Caco-2 (cell line): ENCODE measurements at regions not wholly inside any gene's neighbourhood (a gene's known extent, or its start where the extent isn't known, plus 50 kb on each side); places are given as distances from the start of the nearest gene placed in this dataset.

ENCODE experiments used
- BruUV-seq: library from RNA; stranded (reverse); fragments of 400-500 nt; replicated peaks from 2 replicates; lab custom pipeline; 2021; lab: Mats Ljungman, UMichigan
- CTCF ChIA-PET: fragments of 300-600 bp; sonication (Branson Sonifier 250); formaldehyde crosslinking; loops from one replicate; lab custom pipeline; 2022; ENCODE audit warnings: antibody characterized with exemption; lab: Charles Lee
- POLR2A ChIA-PET: fragments of 300-600 bp; sonication (Branson Sonifier 250); formaldehyde crosslinking; loops from one replicate; lab custom pipeline; 2022; ENCODE audit warnings: antibody characterized with exemption; lab: Charles Lee
- DNase-seq, 2 experiments: peaks; one replicate each; pipeline versions ENCODE4 v3.0.0 to v3.0.0-alpha.2; 2020 to 2022
- H3K27me3 ChIP-seq: replicated peaks from 2 replicates; pipeline ENCODE4 v1.6.0; 2011; ENCODE audit warnings: low read length; ENCODE audit not compliant: control insufficient read depth, insufficient read depth
- H3K36me3 ChIP-seq: 2 replicates; pipeline ENCODE4 v1.5.1; 2011; ENCODE audit warnings: low read length; ENCODE audit not compliant: control insufficient read depth, insufficient read depth
- H3K4me1 ChIP-seq: fragments of 250-450 bp; sonication (Bioruptor Pico); 2 replicates; pipeline ENCODE4 v1.5.1; 2020; ENCODE audit warnings: mild to moderate bottlenecking
- H3K4me3 ChIP-seq: 2 replicates; pipeline ENCODE4 v1.5.1; 2011; ENCODE audit warnings: low read depth, mild to moderate bottlenecking, control low read depth, low read length
- H3K9me3 ChIP-seq: fragments of 250-450 bp; sonication (Bioruptor Pico); 2 replicates; pipeline ENCODE4 v1.5.1; 2020; ENCODE audit warnings: mild to moderate bottlenecking, moderate library complexity
- H3K27ac Mint-ChIP-seq: one replicate; pipeline ENCODE4 v1.8.0; 2022; ENCODE audit warnings: mixed read lengths; ENCODE audit not compliant: unreplicated experiment
- H3K27me3 Mint-ChIP-seq: one replicate; pipeline ENCODE4 v1.8.0; 2022; ENCODE audit warnings: mixed read lengths; ENCODE audit not compliant: insufficient read depth, unreplicated experiment
- H3K36me3 Mint-ChIP-seq: one replicate; pipeline ENCODE4 v1.8.0; 2022; ENCODE audit warnings: mild to moderate bottlenecking, mixed read lengths; ENCODE audit not compliant: insufficient read depth, unreplicated experiment
- H3K4me1 Mint-ChIP-seq: one replicate; pipeline ENCODE4 v1.8.0; 2022; ENCODE audit warnings: low read depth, mixed read lengths; ENCODE audit not compliant: unreplicated experiment
- H3K4me3 Mint-ChIP-seq: one replicate; pipeline ENCODE4 v1.8.0; 2022; ENCODE audit warnings: mild to moderate bottlenecking, moderate library complexity, mixed read lengths; ENCODE audit not compliant: unreplicated experiment
- H3K9me3 Mint-ChIP-seq: one replicate; pipeline ENCODE4 v1.8.0; 2022; ENCODE audit warnings: mixed read lengths; ENCODE audit not compliant: unreplicated experiment
- intact Hi-C: fragments of 100-400 bp; cut with micrococcal nuclease; formaldehyde crosslinking; loops from one replicate; pipeline ENCODE4 v1.10.0; 2022; ENCODE audit not compliant: unreplicated experiment
- TF ChIP-seq, protein P1 (sequence below), 2 experiments: fragments of 200-600 bp in 1 of 2; IDR thresholded peaks; 1 replicate in 1 of 2; 2 replicates in 1 of 2; pipeline versions ENCODE4 v1.5.1 to v1.8.0; 2011 to 2022; ENCODE audit warnings: antibody characterized with exemption in 1 of 2, control low read depth in 1 of 2, inconsistent platforms in 1 of 2, low read depth in 1 of 2, low read length in 1 of 2, mild to moderate bottlenecking in 1 of 2, moderate library complexity in 1 of 2; ENCODE audit not compliant: insufficient read depth in 1 of 2, severe bottlenecking in 1 of 2, unreplicated experiment in 1 of 2

DNA sequence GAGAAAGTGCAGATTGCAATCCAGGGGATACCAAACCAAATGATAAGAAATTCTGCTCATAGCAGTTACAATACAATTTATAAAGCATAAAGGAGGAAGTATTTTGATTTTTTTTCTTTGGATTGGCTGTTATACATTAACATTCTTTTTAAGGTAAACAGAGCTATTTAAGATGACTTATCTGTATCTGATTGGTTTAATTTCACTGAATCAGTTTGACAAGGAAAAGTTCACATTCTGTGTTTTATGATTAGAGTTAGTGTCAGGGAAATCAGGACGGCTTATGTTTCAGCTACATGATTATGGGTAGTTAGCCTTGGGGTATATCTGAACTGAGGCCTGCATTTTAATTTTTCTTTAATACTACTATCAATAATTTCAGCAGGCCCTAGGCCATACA lies 360.9 kb downstream of the ARL6IP6 start:
- intact Hi-C loops, result no loop called here
- H3K36me3 ChIP-seq, result no peaks in the 10 kb centered on the region
- POLR2A ChIA-PET, result no interaction called here
- H3K27me3 Mint-ChIP-seq, result no peaks in the 10 kb centered on the region
- no peak overlapping the region for H3K4me3 Mint-ChIP-seq
- no TSS peak for BruUV-seq
- TF ChIP-seq, protein P1, sequence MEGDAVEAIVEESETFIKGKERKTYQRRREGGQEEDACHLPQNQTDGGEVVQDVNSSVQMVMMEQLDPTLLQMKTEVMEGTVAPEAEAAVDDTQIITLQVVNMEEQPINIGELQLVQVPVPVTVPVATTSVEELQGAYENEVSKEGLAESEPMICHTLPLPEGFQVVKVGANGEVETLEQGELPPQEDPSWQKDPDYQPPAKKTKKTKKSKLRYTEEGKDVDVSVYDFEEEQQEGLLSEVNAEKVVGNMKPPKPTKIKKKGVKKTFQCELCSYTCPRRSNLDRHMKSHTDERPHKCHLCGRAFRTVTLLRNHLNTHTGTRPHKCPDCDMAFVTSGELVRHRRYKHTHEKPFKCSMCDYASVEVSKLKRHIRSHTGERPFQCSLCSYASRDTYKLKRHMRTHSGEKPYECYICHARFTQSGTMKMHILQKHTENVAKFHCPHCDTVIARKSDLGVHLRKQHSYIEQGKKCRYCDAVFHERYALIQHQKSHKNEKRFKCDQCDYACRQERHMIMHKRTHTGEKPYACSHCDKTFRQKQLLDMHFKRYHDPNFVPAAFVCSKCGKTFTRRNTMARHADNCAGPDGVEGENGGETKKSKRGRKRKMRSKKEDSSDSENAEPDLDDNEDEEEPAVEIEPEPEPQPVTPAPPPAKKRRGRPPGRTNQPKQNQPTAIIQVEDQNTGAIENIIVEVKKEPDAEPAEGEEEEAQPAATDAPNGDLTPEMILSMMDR (IDR thresholded peaks at IDR 0.05; ENCODE audit: insufficient read depth in 1 of 2, low read depth in 1 of 2, low read length in 1 of 2, severe bottlenecking in 1 of 2, unreplicated experiment in 1 of 2), result no peak
- H3K36me3 Mint-ChIP-seq, result no peaks in the 10 kb centered on the region
- H3K9me3 Mint-ChIP-seq, result peaks cover 9% of the 10 kb centered on the region
- no peaks in the 10 kb centered on the region for H3K27me3 ChIP-seq
- no peaks in the 10 kb centered on the region for H3K4me1 ChIP-seq
- CTCF ChIA-PET, result no interaction called here
- H3K27ac Mint-ChIP-seq, result no peak overlapping the region
- H3K4me3 ChIP-seq, result no peak overlapping the region
- peaks cover 3% of the 10 kb centered on the region; the same call in 1 of the 2 replicates for H3K9me3 ChIP-seq
- DNase-seq, result no peak
- H3K4me1 Mint-ChIP-seq, result no peaks in the 10 kb centered on the region

DNA sequence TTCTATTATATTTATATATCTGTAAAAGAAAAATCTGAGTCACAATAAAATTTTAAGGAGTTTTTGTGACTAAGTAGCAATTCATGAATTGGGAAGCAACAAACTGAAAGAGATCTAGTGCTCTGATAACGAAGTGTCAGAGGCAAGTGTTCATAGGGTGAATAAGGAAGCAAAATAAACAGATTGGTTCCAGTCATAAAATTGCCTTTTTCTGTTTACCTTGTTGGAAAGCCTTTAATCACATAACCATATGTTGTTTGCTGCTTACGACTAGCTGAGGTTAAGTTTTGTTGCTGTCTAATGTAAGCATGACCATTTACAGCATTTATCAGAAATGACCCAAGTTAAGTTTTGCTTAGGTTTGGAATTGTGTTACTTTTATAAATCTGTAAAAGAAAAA lies 358.9 kb downstream of the ARL6IP6 start:
- intact Hi-C loops, result no loop called here
- no TSS peak for BruUV-seq

DNA sequence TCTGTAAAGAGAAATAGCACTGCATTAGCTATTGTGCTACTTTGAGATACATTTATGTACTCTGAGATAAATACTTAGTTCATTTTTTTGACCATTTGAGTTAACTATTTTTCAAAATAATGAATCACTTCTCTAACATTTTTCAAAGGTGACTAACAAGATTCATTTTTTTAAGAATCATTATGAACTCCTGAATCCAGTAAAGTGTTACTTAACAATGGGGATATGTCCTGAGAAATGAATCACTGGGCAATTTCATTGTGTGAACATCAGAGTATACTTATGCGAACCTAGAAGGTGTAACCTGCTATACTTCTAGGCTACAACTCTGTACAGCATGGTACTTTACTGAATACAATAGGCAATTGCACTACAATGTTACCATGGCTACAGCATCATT lies 355.8 kb downstream of the ARL6IP6 start:
- BruUV-seq, result no TSS peak
- H3K4me3 ChIP-seq, result no peak overlapping the region
- H3K27me3 Mint-ChIP-seq, result no peaks in the 10 kb centered on the region
- H3K9me3 ChIP-seq, result no peaks in the 10 kb centered on the region
- no peaks in the 10 kb centered on the region for H3K9me3 Mint-ChIP-seq
- DNase-seq, result no peak
- H3K36me3 Mint-ChIP-seq, result no peaks in the 10 kb centered on the region
- no peaks in the 10 kb centered on the region for H3K4me1 Mint-ChIP-seq
- H3K36me3 ChIP-seq, result no peaks in the 10 kb centered on the region
- POLR2A ChIA-PET, result no interaction called here
- H3K27ac Mint-ChIP-seq, result no peak overlapping the region
- H3K27me3 ChIP-seq, result no peaks in the 10 kb centered on the region
- intact Hi-C loops, result no loop called here
- no peaks in the 10 kb centered on the region for H3K4me1 ChIP-seq
- no peak overlapping the region for H3K4me3 Mint-ChIP-seq
- CTCF ChIA-PET, result no interaction called here
- TF ChIP-seq, protein P1 (IDR thresholded peaks at IDR 0.05; ENCODE audit: insufficient read depth in 1 of 2, low read depth in 1 of 2, low read length in 1 of 2, severe bottlenecking in 1 of 2, unreplicated experiment in 1 of 2), result no peak

More for the DNA sequence above, 358.9 kb downstream of the ARL6IP6 start:
- Mint-ChIP-seq H3K36me3 (no peaks in the 10 kb centered on the region), H3K27ac (no peak overlapping the region), H3K4me1 (no peaks in the 10 kb centered on the region), H3K27me3 (no peaks in the 10 kb centered on the region), H3K4me3 (no peak overlapping the region), H3K9me3 (no peaks in the 10 kb centered on the region)
- DNase-seq, result no peak
- no peaks in the 10 kb centered on the region for H3K4me1 ChIP-seq
- ChIA-PET CTCF (no interaction called here), POLR2A (no interaction called here)
- no peak overlapping the region for H3K4me3 ChIP-seq
- no peaks in the 10 kb centered on the region for H3K27me3 ChIP-seq
- no peaks in the 10 kb centered on the region for H3K36me3 ChIP-seq
- H3K9me3 ChIP-seq, result no peaks in the 10 kb centered on the region
- TF ChIP-seq, protein P1 (IDR thresholded peaks at IDR 0.05; ENCODE audit: insufficient read depth in 1 of 2, low read depth in 1 of 2, low read length in 1 of 2, severe bottlenecking in 1 of 2, unreplicated experiment in 1 of 2), result no peak
